GM20000 (cell line): ENCODE measurements at regions not wholly inside any gene's neighbourhood (a gene's known extent, or its start where the extent isn't known, plus 50 kb on each side); places are given as distances from the start of the nearest gene placed in this dataset.

ENCODE experiments used
- DNase-seq: peaks from one replicate; pipeline ENCODE4 v3.0.0; 2012; ENCODE audit warnings: low spot score
- CTCF ChIP-seq: IDR thresholded peaks from 2 replicates; pipeline ENCODE4 v1.5.1; 2012; ENCODE audit warnings: mild to moderate bottlenecking, control low read depth; ENCODE audit errors: extremely low read depth, missing control alignments

DNA sequence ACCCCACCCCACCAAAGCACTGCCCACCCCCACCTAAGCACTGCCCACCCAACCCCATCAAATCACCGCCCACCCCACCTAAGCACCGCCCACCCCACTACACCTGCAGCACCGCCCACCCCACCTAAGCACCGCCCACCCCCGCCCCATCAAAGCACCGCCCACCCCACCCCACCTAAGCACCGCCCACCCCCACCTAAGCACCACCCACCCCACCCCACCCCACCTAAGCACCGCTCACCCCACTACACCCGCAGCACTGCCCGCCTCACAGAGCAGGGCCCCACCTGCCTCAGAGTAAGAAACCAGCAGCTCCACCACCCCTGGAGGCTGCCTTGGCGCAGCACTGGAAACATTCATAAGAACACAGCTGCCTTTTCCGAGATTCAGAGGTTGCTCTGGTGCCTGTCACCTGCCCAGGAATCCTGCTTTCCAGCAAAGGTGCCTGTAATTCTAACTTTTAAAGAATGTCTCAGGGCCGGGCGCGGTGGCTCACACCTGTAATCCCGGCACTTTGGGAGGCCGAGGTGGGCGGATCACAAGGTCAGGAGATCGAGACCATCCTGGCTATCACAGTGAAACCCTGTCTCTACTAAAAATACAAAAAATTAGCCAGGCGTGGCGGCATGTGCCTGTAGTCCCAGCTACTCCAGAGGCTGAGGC, 148.2 kb downstream of the BMP7 start:
- no peak for TF ChIP-seq CTCF
- no peak for DNase-seq
